GM18870 (cell line): ENCODE measurements at regions not wholly inside any gene's neighbourhood (a gene's known extent, or its start where the extent isn't known, plus 50 kb on each side); places are given as distances from the start of the nearest gene placed in this dataset.

Source experiments
- ATAC-seq: cut with Tn5 transposase; IDR thresholded peaks from one replicate; pipeline ENCODE4 v1.9.1; 2021; ENCODE audit warnings: moderate library complexity; ENCODE audit not compliant: unreplicated experiment

DNA sequence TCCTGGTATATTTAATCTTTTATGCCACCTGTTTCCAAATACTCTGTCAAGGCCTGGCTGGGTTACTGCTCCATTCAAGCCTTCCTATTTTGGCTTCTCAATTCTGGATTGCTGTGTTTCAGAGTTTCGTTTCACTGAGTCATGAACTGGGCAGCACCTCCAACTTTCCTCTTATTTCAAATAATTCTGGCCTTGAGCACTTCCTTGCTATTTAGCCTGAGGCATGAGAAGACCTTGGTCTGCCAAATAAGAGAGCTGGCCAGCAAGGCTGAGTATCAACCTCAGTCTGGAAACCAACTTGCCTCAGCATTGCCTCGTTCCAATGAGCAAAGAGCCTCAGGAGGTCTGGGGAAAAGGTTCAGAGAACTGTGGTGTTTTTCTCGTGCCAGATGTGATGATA lies 66.6 kb downstream of the TNFAIP3 start:
- ATAC-seq = no peak

DNA sequence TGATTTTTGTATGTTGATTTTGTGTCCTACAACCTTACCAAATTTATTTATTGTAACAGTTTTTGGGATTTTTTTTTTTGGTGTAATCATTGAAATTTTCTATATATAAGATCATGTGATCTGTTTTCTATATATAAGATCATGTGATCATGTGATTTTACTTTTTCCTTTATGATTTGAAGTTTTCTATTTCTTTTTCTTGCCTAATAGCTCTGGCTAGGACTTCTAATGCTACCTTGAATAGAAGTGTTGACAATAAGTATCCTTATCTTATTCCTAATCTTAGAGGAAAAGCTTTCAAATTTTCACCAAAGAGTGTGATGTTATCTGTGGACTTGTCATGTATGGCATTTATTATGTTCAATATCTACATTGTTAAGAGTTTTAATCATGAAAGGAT lies 69.7 kb downstream of the TNFAIP3 start:
- no peak for ATAC-seq

DNA sequence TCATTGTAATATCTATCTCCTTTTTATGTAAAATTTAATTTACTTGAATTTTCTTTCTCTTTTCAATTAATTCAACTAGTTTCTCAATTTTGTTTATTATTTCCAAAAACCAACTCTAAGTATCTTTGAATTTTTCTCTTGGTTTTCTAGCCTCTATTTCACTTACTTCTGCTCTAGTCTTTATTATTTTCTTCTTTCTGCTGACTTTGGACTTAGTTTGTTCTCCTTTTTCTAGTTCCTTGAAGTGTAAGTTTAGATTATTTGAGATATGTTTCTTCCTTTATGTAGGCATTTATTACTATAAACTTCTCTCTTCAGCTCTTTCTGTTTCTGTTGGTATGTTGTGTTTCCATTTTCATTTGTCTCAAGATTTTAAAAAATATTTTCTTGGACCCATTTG lies 70.8 kb downstream of the TNFAIP3 start:
- ATAC-seq = no peak

DNA sequence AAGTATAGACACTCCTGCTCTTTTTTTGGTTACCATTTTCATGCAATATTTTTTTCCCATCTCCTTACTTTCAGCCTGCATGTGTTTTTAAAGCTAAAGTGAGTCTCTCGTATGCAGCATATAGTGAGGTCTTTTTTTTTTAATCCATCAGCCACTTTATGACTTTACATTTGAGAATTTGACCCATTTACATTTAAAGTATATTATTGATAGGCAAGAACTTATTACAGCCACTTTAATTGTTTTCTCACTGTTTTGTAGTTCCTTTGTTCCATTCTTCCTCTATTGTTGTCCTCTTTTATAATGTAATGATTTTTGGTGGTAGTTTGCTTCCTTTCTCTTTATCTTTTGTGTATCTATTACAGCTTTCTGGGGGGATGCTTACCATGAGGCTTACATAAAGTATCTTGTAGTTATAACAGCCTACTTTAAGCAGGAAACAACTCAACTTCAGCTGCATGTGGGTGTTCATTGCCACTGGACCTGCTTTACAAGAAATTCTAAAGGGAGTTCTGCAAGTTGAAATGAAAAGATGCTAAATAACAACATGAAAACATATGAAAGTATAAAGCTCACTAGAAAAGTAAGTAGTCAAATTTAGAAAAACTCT lies 71.8 kb downstream of the TNFAIP3 start:
- ATAC-seq = no peak

DNA sequence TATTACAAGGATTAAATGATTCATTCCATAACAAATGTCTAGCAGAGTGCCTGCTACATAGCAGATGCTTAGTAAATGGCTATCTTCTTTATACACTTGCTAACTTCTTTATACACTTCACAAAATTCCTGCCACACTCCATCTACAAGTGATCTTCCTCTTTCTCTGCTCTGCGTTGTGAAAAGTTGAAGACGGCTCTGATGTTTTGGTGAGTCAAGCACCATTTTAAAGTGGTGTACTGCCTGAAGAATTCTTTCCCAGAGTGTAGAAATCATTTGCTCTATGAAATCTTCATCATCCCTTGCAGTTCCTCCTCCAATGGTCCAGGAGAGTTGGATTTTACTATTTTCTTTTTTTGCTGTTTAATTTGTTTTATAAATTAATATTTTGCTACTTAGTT lies 74.9 kb downstream of the TNFAIP3 start:
- no peak for ATAC-seq

DNA sequence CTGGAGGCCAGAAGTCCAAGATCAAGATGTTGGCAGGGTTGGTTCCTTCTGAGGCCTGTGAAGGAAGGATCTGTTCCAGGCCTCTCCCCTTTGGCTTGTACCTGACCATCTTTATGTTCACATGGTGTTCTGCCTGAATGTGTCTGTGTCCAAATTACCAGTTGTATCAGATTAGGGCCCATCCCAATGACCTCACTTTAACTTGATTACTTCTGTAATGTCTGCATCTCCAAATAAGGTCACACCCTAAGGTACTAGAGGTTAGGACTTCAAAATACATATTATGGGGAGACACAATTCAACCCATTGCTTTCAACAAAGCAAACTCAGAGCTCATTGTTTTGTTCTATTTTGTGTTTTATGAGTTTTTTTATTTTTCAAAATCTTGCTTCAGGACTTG lies 75.7 kb downstream of the TNFAIP3 start:
- no peak for ATAC-seq

DNA sequence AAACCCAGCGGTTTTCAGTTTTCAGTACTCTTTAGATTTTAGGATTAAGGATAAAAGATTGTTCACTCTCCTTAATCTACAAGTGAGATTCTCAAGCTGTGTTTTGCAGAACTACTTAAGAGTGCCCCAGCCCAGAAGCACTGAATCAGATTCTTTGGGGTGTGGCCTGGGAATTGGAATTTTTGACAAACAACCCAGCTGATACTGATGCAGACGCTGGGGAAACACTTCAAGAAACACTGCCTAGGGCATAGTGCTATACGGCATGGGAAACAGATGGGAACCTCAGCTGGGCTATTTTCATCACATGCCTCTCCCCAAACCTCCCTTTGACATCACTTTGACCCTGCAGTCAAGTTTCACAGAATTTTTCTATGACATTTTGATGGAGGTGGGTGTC lies 77.3 kb downstream of the TNFAIP3 start:
- peak; percentile 18 for ATAC-seq

DNA sequence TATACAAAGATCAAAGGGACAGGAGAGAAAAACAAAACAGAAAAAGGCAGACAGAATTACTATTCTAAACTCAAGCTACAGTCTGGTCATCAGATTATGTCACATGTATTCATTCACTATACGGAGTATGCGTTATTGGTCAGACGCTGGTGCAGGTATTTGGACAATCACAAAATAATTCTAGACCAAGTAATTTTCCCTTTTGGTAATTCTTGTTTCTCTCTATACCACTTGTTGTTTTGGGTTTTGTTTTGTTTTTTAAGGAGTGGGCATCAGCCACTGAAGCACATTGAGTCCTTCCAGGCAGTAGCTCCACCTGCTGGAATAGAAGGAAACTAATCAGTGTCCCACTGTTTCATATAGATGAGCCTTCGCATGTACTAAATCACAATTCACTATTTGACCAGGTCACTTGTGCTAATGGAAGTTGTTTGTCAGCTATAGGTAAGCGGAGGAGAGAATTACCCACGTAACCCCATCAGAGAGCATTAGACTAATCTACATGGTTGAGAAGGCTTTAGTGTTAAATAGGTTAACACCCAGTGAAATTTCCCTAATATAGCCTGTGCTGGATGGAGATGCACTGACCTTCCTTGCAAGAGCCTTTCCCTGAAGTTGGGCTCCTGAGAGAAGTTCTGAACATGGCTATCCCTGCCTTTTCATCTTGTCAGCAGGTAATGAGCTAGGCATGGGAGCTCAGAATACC lies 77.9 kb downstream of the TNFAIP3 start:
- peak; percentile 44 for ATAC-seq

DNA sequence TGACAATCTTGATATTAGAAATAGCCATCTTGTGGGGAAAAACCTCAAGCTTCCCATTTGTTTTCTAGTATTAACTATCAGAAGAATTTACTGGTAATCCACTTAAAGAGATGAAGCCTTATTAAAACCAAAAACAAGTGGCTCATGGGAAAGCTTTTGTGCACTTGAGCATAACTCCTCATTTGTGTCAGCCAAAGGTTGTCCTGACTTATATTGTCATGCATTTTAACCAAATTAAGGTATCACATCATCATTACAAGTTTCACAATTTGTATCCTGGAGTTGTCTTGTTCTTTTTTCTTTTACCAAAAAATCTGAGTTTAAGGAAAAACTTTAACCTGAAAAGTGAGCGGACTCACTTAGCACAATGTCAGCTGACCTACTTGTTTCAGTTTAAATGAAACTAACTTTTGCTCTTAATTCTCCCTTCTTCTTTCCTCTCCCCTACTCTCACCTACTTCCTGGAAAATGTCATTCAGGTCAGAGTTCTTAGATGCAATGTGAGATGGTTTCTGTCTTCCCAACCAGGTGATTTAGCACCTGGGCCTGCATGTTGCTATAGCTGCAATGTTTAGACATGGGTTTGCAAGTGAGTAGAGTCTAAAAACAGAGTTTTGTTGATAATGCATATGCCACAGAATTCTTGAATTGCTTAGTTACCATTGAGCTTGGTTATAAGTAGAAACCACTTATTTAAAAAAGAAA lies 82.8 kb downstream of the TNFAIP3 start:
- peak; percentile 40 for ATAC-seq

DNA sequence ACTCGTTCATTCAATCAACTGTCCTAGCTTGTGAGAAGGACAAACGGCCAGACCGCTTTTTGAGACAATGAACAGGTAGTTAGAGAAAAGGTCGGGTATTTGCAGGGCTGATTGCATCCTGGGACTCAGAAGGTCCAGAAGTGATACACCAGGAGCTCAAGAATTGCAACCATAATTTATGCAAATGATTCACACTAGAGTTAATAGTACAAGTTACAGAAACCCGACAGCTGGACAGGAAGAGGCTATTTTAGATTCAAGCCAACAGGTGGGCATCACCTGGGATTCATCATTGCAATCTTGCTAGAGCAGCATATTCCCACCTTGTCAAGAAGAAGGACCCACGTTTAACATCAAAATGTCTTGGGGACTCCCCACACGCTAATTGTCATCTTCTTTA lies 83.5 kb downstream of the TNFAIP3 start:
- ATAC-seq = no peak

DNA sequence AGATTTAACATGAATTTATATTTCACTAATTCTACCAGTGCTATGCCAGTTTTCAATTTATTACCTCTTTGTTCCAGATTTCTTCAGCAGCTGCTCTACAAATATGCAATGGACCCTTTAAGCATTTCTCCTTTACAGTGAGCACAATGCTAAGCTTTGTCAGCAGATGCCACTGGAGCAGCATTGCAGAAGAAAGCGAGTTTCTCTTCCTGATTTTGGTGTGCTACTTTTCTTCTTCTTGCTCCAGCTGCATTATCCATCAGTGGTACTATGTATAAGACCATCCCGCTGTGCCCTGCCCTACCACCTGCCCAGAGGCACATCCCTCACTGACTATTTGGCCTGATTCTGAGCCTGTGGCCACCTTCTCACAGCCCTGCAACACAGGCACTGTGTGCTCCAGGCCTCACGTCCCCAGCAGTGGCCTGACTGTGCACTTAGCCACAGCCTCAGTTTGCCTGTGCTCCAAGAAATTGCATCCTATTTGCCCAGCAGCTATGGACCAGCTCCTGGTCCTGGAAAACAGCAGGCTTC lies 84.1 kb downstream of the TNFAIP3 start:
- ATAC-seq = peak; percentile 38

DNA sequence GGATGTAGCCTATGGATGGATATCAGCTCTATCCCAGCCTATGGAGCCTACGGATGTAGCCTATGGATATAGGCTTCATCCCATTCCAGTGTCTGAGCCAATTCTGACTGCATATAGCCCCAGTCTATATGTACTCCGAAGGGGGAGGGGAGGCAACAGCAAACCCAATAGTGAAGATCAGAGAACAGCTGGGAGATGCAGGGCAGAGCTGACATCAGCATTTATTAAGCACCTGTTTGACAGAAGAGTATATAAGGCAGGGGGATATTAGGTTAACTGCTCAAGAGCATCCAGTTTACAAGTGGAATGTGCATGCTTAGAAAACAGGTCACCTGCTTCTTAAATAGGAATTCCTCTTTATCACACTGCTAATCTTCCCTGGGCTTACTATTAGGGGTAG lies 85.2 kb downstream of the TNFAIP3 start:
- no peak for ATAC-seq

DNA sequence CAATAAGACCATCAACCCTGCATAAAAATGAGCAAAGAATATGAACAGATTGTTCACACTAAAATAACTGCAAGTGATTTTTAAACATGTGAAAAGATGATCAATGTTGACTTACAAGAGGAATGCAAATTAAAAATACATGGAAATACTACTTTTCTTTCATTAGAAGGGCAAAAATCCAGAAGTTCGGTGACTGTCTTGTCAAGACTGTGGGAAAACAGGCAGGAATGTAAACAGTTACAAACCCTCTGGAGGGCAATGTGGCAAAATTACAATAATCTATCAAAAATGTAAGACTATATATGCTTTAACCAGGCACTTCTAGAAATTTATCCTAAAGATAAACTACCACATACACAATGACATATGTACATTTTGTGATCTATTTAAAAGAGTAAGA lies 86.7 kb downstream of the TNFAIP3 start:
- ATAC-seq = no peak

DNA sequence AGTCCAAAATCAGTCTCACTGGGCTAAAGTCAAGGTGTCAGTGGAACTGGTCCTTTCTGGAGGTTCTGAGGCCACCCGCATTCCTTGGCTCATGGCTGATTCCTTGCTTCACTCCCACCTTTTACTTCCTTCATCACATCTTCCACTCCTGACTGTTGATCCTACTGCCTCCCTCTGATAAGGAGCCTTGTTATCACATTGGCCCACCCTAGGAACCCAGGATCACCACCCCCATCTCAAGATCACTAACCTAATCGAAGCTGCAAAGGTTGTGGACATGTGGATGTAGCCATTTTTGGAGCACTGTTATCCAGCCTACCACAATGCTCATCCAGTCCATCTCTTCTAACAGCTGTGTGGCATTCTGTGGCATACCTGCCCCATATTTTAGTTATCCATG lies 87.2 kb downstream of the TNFAIP3 start:
- ATAC-seq = no peak

DNA sequence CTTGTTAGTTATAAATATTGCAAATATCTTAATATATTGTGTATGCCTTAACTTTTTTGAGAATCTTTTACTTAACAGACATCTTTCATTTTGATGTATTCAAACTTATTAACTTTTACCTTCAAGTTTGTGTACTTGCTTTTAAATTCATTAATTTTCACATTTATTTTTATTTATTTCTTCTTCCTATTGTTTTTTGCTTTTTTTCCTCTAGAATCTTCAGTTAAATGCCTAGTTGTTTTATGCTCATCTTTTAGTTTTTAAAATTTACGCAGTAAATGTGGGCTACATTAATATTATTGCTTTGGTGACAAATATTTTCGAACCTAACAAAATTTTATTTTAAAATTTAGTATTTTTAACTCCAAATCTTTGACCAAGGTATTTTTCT lies 89.0 kb downstream of the TNFAIP3 start:
- ATAC-seq = no peak

DNA sequence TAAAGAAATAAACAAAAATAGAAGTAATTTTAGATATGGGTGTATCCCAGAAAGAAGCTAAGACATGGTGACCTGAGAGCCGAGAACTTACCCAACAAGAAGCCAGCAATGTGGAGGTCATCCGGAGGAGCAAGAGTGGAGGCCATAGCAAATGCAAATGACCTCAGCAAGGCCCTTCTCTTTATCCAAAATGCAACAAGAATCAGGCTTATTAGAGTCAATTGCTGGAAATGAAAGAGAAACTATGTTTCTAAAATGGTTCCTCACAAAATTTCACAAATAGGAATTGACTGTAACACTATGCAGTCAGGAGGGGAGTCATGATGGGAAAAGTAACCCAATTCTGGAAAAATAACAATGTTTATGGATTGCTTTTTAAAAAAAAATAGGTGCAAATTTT lies 90.4 kb downstream of the TNFAIP3 start:
- no peak for ATAC-seq

DNA sequence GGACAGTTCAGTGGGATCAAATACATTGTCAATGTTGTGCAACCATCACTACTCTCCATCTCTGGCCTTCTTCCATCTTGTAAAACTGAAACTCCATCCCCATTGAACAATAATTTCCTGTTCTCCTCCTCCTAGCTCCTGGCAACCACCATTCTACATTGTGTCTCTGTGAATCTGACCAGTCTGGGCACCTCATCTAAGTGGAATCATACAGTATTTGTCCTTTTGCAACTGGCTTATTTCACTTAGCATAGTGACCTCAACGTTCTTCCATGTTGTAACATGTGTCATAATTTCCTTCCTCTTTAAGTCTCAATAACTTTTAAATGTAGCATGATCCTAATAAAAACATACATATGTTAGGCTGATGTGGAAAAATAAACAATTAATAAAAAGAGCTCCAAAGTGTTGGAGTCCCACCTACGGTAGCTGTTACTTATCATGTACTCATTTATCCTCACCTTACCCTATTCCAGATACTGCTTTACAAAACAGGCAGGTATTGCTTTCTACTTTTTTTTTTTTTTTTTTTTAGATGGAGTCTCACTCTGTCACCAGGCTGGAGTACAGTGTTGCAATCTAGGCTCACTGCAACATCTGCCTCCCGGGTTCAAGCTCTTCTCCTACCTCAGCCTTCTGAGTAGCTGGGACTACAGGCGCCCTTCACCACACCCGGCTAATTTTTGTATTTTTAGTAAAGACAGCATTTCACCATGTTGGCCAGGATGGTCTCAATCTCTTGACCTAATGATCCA lies 91.9 kb downstream of the TNFAIP3 start:
- ATAC-seq = no peak

DNA sequence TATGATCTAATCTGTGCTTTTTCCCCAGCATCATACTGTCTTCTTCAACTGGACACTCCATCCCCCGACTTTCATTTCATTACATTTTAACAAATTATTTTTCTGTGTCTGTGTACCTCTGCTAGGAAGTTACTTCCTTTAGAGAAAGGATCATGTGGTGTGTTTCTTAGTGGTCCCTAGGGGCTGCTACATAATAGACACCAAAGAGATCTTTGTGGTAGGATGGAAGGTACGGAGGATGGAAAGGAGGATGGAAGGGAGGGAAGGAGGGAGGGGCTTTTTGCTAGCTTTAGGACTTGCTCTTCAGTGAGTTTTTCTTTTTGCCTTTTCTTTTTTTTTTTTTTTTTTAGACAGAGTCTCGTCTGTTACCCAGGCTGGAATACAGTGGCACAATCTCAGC lies 95.7 kb downstream of the TNFAIP3 start:
- no peak for ATAC-seq

DNA sequence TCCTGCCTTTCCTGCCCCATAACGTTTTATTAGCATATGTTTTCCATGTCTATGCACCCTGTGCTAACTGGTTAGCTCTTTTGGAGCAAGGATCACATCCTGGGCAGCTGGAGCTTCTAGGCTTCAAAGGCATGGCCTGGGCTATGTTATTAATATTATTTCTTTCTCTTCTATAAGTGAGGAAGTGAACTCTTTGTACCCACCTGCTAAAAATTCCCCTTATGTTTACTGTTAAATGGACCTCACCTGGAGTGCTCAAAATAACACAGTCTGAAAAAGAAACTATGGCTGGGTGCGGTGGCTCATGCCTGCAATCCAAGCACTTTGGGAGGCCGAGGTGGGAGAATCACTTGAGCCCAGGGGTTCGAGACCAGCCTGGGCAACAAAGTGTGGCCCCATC lies 97.8 kb downstream of the TNFAIP3 start:
- peak; percentile 48 for ATAC-seq

DNA sequence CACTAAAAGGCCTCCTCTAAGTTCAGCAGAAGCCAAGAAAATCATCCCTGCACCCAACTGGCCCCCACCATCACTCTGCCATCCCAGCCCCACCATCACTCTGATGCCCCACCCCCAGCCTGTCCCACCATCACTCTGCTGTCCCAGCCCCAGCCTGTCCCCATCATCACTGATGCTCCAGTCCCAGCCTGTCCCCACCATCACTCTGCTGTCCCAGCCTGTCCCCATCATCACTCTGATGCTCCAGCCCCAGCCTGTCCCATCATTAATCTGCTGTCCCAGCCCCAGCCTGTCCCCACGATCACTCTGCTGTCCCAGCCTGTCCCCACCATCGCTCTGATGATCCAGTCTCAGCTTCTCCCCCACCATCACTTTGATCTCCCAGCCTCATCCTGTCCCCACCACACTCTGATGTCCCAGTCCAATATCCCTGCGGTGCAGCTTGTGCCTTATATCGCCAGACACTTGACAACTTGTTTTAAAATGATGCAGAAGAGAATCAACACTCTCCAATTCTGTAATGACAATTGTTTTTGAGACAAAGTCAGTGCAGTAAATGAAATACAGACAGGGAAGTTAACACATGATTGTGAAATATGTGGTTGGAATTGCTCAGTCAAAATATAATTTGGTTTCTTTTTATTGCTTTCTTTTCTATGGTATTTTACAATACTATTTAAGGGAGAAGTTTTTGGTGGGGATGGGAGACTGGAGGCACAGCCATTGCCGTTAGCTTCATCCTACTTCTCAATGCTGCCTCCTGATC lies 100.8 kb downstream of the TNFAIP3 start:
- ATAC-seq = no peak

DNA sequence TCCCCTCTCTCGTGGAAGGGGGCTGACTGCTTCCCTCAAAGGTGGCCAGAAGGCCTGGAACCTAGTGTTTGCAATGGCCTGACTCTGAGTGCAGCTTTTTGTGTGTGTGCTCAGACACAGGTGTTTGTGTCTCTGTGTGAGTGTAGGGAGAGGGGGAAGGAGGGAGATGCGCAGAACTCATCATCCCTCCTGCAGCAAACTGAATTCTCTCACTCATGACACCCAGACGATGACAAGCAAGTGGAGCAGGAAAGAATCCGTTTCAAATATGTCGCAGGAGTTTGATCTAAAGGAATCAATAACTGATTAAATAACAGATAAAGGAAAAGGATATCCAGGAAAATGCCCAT lies 101.4 kb downstream of the TNFAIP3 start:
- no peak for ATAC-seq
